ENCODE measurements at regions not wholly inside any gene's neighbourhood (a gene's known extent, or its start where the extent isn't known, plus 50 kb on each side); places are given as distances from the start of the nearest gene placed in this dataset.

DNA sequence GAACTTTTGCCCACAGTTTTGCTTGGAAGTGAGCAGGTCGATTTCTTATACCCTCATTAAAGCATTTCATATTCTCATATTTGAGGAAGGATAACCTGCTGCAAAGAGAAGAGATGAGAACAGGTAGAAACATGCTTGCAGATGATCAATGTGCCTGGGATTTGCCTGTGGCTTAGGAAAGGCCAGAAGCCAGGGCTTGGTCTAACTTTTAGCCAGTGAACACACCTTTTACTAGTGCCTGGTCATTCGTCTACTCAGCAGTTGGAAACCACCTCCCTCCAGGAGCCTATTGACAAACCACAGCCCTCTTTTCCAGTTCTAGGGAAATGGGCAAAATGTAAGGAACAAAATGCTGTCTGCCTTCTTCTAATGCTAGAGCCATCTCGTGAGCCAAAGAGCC lies 518.3 kb downstream of the ADRA2A start:
- TF ChIP-seq ZNF266 (tag by site-specific recombination; IDR thresholded peaks at IDR 0.05; ENCODE audit: low read depth) (no peak), ZNF785 (tag by site-specific recombination; IDR thresholded peaks at IDR 0.05) (no peak), CTCF (tag by site-specific recombination; IDR thresholded peaks at IDR 0.05) (no peak), ZNF184 (tag by site-specific recombination; IDR thresholded peaks at IDR 0.05) (no peak), ZNF76 (tag by site-specific recombination; IDR thresholded peaks at IDR 0.05; ENCODE audit: borderline replicate concordance, low read depth) (no peak), BCL11A (tag by site-specific recombination; IDR thresholded peaks at IDR 0.05; ENCODE audit: low read depth) (no peak), ZNF366 (tag by site-specific recombination; conservative IDR thresholded peaks at IDR 0.05) (no peak)
- TF ChIP-seq, protein P1, sequence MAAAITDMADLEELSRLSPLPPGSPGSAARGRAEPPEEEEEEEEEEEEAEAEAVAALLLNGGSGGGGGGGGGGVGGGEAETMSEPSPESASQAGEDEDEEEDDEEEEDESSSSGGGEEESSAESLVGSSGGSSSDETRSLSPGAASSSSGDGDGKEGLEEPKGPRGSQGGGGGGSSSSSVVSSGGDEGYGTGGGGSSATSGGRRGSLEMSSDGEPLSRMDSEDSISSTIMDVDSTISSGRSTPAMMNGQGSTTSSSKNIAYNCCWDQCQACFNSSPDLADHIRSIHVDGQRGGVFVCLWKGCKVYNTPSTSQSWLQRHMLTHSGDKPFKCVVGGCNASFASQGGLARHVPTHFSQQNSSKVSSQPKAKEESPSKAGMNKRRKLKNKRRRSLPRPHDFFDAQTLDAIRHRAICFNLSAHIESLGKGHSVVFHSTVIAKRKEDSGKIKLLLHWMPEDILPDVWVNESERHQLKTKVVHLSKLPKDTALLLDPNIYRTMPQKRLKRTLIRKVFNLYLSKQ (tag by site-specific recombination; IDR thresholded peaks at IDR 0.05; ENCODE audit: borderline replicate concordance) = no peak
- TF ChIP-seq, protein P2, sequence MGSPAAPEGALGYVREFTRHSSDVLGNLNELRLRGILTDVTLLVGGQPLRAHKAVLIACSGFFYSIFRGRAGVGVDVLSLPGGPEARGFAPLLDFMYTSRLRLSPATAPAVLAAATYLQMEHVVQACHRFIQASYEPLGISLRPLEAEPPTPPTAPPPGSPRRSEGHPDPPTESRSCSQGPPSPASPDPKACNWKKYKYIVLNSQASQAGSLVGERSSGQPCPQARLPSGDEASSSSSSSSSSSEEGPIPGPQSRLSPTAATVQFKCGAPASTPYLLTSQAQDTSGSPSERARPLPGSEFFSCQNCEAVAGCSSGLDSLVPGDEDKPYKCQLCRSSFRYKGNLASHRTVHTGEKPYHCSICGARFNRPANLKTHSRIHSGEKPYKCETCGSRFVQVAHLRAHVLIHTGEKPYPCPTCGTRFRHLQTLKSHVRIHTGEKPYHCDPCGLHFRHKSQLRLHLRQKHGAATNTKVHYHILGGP (tag by site-specific recombination; IDR thresholded peaks at IDR 0.05) = no peak
- TF ChIP-seq, protein P3, sequence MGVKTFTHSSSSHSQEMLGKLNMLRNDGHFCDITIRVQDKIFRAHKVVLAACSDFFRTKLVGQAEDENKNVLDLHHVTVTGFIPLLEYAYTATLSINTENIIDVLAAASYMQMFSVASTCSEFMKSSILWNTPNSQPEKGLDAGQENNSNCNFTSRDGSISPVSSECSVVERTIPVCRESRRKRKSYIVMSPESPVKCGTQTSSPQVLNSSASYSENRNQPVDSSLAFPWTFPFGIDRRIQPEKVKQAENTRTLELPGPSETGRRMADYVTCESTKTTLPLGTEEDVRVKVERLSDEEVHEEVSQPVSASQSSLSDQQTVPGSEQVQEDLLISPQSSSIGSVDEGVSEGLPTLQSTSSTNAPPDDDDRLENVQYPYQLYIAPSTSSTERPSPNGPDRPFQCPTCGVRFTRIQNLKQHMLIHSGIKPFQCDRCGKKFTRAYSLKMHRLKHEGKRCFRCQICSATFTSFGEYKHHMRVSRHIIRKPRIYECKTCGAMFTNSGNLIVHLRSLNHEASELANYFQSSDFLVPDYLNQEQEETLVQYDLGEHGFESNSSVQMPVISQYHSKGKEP (tag by site-specific recombination; IDR thresholded peaks at IDR 0.05) = no peak

Data from HEK293 (cell line).